COR-L47 (cell line): ENCODE measurements at regions not wholly inside any gene's neighbourhood (a gene's known extent, or its start where the extent isn't known, plus 50 kb on each side); places are given as distances from the start of the nearest gene placed in this dataset.
"Not testable (repeated sequence)": the region's sequence is repeated elsewhere in the genome, so short reads cannot be mapped to it uniquely, and the experiment has no call there.

Experiments used
- DNase-seq: peaks from one replicate; lab custom pipeline; 2025; lab: John Stamatoyannopoulos, UW

DNA sequence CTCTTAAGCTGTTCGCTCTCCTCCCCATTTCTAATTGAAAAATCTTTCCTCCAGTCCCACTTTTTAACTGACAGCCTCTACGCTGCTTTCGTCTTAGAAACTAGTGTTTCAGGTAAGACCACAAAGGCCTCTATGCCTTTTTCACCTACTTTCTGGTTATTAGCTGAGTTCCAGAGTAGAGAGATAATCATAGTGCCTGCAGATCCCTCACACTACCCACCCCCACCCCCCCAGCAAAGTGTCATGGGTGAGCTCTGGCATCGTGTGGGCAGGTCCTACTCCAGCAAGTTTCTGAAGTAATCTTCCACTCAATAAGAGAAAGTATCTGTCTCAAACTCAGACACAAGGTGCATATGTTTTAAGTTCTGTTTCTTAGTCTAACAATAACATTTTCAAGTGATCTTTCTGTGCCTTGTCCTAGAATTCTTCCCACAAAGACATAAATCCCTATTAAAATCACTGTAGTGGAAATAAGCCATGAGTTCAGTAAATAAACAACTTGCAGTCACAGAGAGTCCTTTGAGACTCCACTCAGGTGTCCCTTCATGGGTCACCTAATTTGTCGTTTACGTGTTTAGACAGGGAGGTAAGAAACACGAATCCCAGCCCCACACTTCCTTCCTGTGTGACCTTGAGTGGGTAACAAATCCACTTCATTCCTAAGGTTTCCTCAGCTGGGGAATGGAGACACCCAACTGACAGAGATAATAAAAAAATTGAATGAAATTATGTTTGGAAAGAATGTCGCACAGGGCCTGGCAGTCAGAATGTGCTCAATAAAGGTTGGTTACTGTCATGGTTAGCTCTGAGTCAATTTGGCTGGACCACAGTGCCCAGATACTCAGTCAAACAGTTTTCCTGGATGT is 228.9 kb upstream of the CAND1 start:
- DNase-seq, result no peak

GRCh38 chr12:67040861-67041137 is 228.4 kb upstream of the CAND1 start:
- no peak for DNase-seq

DNA sequence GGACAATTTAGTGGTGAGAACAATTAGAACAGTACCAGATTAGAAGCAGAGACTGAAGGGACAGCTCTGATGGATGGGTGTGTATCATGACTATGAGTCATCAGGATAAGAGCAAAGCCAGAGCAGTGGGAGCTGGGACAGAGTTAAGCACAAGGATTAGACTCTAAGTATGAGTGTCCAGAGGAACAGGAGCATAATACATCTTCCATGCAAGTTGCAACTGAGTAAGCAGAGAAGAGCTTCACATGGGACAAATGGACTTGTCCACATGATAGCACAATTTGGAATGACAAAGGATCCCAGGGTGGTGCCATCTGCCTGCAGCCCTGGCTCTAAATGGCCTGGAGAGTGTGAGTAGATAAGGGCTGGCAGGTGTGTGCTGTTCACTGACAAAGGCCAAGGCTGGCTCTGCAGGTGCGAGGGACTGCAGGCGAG is 226.4 kb upstream of the CAND1 start:
- DNase-seq, result peak; percentile 80

DNA sequence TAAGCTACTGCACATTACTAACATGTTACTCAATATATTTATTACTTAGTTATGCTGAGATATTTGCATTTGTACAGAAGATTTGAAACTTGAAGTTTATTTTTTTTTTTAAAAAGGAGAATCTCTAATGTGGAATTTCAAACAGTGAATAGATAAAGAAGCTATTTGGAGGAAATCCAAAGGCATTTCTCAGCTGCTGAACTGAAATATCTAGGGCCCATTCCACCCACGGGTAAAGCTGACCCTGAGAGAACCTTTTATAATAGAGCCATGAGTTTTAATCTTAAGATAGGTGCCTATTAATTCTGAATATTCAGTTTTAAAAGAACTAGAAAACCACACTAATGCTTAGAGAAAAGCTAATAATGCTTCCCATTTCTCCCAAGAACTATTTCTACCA is 225.4 kb upstream of the CAND1 start:
- no peak for DNase-seq

GRCh38 chr12:67045650-67046049 is 223.5 kb upstream of the CAND1 start:
- DNase-seq, result no peak

DNA sequence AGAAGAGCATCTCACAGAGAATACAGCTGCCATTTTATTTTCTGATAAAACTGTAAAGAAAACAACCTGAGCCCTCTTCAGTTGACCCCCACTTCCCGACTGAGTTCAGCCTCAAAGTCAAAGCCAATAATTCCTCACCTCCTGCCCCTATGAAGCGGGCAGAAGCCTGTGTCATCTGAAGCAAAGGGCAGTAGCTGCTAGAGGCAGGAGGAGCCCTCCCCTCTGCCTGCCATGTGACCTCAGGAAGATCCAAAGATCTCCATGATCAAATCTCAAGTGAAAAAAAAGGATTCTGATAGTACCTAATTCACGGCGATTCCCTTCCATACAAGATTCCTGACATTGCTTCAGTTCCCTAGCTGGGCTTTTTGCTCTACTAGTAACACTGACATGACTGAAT is 223.1 kb upstream of the CAND1 start:
- DNase-seq, result no peak

DNA sequence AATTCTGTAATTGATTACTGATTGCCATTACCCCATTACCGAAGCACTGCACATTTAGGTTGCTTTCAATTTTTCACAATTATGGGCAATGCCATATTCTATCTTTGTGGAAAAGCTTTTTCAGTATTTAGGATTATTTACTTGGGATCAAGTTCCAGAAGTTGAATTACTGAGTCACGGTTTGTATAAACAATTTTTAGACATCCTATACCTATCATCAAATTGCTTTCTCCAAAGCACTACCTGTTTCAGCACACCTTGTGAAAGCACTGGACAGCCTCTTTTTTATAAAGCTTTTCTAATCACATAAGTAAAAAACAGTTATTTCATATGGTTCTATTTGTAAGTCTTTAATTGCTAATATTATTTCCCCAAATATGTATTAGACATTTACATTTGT is 221.5 kb upstream of the CAND1 start:
- no peak for DNase-seq

GRCh38 chr12:67048371-67048770 is 220.8 kb upstream of the CAND1 start:
- no peak for DNase-seq

- not testable (repeated sequence) for DNase-seq
Measured at GRCh38 chr12:67049199-67049598, 220.0 kb upstream of the CAND1 start.

DNA sequence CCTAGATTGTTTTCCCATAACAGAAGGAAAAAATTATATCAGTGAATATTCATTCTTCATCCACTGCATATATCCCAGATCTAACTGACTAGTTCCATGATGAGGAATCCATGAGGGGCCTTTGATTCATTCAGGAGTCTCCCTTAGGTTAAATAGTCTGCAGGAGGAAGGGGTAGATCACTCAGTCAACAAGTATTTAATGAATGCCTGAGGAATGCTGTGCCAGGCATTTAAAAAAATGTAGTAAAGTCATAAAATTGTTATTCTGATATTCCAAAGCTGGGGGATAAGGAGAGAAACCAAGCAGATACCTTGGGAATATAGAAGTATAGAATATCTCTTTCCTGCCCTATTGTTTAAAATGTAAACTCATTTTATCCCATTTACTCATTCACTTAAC is 216.2 kb upstream of the CAND1 start:
- no peak for DNase-seq

DNA sequence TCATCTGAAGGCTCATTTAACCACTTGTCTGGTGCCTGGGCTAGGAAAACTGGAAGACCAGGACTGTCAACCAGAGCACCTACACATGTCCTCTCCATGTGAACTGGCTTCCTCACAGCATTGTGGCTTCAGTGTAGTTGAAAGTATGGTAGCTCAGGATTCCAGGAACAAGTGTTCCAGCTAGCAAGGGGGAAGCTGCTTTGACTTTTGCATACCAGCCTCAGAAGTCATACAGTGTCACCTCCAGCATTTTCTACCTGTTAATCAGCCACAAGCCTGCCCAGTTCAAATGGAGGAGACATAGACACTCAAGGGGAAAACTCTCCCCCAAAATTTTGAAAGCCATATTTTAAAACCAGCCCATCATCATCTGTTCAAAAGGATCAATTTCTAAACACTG is 212.8 kb upstream of the CAND1 start:
- DNase-seq, result no peak

DNA sequence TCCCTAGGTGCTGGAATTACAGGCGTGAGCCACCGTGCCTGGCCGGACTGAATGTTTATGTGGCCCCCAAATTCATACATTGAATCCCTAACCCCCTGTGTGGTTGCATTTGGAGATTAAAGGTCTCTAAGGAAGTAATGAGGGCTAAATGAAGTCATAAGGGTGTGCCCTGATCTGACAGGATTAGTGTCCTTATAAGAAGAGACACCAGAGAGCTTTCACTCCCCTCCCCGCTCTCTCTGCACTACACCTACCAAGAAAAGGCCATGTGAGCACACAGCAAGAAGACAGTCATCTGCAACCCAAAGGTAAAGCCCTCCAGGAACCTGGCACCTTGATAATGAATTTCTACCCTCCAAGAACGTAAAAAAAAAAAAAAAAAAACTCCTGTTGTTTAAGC is 212.1 kb upstream of the CAND1 start:
- no peak for DNase-seq

GRCh38 chr12:67062193-67062592 is 207.0 kb upstream of the CAND1 start:
- DNase-seq, result no peak

DNA sequence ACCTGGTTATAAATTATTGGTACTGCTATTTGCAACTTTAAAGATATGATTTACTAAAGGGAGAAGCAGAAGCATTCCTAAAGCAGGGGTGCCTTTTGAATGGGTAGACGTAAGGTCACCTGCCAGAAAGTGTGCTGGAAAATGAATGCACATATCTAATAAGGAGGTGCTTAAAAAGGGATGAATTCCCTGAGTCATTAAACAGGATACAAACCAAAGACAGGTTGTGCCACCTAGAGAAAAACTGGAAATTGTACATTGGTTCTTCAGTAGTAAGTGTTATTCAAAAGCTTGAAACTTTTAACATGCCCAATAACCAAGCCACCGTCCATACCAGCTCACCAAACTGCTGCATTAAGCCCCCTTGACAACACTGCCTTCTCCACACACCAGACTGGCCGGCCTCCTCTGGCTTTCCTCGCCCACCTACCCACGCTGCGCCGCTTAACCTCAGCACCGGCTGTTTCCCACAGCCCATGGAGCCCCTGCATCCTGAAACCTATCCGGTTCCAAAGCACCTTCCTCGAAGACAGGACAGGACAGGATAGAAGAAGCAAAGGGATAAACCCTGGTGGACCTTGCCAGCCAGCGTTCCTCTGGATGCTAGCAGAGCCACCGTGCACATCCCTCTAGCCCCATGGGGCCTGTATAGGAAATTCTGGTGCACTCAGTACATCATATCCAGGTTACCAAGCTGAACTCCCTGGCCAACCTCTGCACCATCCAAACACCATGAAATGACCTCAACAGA is 201.5 kb upstream of the CAND1 start:
- DNase-seq, result no peak

DNA sequence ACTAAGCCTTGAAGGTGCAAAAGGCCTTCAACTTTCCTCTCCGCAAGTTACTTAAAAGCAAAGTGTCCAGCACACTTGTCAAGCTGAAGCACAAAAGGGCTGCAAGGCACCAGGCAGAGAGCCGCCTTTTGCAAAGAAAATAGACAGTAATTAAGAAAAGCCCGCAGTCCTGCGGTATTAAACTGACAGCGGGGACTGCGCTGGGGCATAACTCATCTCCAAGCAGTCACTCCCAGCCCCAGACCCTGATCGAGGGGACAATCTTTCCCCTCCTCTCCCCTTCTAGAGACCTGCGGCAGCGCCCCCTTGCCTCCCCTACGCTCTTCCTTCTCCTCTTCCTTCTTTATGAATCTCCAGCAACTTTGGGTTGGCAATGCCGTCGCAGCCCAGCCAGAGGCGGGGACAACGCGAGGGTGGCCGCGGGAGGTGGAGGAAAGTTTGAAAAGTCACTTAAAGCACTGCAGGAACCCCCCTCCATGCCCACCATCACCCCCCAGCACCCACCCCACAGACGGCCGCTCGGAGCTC is 200.9 kb upstream of the CAND1 start:
- no peak for DNase-seq

DNA sequence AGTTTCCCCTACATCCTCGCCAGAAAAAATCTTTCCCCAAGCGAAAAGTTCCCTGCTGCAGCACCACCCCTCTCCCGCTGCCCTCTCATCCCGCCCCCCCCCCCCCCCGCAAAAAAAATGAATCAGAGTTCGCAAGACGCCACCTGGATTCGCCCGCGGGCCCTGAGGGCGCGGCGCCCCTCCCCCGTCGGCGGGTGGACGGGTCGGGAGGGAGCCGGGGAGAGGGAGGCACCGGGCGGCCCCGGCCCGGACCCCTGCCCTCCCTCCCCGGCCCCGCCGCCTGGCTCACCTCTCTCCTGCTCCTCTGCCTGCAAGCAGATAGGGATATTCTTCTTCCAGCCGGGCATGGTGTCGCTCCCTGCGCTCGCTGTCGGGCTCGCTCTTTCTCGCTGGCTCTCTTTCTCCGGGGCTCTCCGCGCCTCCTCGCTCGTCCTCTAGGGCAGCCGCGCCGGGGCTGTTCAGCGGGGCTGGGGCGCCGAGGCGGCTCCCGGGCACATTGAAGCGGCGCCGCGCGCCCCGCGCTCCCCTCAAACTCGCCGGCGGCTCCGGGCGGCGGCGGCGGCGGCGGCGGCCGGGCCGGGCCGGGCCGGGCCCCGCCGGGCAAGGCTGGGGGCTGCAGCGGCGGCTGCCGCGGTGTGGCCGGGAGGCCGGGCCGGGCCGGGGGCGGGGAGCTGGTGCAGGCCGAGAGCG is 200.3 kb upstream of the CAND1 start:
- DNase-seq, result peak; percentile 60

DNA sequence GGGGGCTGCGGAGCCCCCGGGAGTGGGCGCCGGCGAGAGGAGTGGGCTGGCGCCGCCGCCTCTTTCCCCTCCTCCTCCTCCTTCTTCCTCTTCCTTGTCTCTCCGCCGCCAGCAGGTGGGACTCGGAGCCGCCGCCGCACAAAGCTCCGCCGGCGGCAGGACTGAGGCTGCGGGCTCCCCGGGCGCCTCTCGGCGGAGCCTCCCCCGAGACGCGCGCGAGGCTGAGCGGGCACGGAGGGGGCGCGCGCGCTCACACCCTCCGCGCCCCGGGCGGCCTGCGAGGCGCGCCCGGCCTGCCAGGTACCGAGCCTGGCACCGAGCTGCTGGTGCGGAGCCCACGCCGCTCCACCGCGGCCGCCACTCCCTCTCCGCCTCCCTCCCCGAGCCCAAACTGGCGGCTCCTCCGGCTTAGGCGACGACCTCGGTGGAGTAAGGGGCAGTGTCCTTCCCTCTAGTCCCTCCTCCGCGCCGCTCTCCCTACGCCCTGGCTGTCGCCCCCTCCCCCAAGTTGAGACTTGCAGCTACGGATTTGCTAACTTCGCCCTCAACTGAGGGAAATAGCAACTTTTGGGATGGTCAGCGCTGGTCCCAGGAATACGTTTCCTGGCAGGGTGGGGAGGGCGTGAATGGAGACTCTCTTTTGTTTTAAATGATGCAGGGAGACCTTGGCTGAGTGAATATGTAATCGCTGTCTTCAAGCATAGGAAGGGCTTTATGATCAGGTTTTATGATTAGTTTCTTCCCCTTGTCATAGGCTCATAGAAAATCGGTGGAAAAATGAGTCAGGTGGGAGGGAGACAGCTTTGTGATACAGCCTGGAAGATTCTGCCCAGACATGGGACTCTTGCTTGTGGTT is 199.5 kb upstream of the CAND1 start:
- peak; percentile 58 for DNase-seq

DNA sequence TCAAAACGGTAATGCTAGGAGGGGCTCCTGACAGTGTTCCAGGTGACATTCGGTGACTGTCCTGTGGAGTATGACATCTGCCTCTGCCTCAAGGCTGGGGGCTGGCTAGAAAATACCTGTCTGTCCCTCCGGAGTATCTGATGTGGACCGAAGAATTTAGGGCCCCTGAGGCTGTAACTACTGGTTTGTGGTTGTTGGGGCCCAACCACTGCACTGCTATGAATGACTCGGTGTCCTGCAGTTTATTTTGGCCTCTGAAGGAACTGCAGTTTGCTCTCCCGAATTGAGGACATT is 198.9 kb upstream of the CAND1 start:
- no peak for DNase-seq

DNA sequence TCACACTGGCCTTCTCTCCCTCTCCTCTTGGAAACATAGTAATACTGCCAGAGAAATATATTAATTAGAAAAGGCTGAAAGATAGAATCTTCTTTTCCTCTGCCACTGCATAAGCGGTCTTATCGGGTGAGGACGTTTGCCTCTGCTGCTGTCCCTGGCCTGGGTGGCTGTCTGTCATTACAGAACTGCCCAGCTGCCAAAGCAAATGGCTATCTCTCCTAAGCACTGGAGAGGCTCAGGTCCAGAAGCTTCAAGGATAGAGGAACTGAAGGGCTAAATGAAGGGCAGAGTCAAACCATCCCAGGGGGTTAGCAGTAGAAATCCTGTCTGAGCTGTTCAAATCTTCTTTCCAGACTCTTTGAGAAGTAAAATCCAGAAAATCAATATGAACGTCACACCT is 198.6 kb upstream of the CAND1 start:
- DNase-seq, result no peak

DNA sequence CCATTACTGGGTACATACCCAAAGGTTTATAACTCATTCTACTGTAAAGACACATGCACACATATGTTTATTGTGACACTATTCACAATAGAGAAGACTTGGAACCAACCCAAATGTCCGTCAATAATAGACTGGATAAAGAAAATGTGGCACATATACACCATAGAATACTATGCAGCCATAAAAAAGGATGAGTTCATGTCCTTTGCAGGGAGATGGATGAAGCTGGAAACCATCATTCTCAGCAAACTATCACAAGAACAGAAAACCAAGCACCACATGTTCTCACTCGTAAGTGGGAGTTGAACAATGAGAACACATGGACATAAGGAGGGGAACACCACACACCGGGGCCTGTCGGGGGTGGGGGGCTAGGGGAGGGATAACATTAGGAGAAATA is 196.9 kb upstream of the CAND1 start:
- DNase-seq, result not testable (repeated sequence)

DNA sequence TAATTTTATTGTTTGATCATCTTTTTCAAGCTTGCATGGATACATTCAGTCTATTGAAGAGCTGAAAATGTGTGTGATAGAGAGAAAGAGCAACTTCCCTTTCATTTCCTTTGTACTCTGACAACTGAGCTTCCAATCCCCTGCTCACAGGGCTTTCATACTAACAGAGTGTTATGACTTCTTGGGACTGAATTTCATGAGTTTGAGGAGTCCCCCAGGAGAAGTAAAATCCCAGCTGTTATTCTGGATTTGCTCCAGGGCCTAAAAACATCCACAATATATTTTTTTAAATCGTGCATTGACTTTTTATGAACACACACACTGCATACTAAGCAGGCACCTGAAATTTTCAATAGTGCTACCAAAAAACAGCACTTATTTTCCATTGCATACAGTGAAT is 195.8 kb upstream of the CAND1 start:
- no peak for DNase-seq

DNA sequence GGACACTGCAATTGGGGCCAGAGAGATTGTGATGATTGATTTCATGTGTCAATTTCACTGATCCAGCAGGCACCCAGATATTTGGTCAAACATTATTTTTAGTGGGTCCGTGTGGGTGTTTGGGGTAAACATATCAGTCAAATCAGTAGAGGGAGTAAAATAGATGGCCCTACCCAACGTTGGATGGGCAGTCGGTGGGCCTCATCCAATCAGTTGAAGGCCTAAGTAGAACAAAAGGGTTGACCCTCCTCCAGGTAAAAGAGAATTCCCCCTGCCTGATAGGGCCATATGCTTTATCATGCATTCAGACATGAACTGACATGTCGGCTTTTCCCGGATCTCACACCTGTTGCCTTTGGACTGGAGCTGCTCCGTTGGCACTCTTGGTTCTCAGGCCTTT is 195.1 kb upstream of the CAND1 start:
- no peak for DNase-seq
